H1 (cell line): ENCODE measurements at regions not wholly inside any gene's neighbourhood (a gene's known extent, or its start where the extent isn't known, plus 50 kb on each side); places are given as distances from the start of the nearest gene placed in this dataset.

Experiments
- CBX8 ChIP-seq: fragments of 300-800, 300-1000 bp; sonication (generic); IDR thresholded peaks from 2 replicates; pipeline ENCODE4 v1.7.1; 2016; ENCODE audit warnings: low read depth, low read length, borderline replicate concordance
- EP300 ChIP-seq, 2 experiments: IDR thresholded peaks; 1 replicate in 1 of 2; 2 replicates in 1 of 2; pipeline ENCODE4 v1.6.1; 2011 to 2012; ENCODE audit warnings: low read depth in 2 of 2, low read length in 2 of 2, mild to moderate bottlenecking in 2 of 2, borderline replicate concordance in 1 of 2, inconsistent platforms in 1 of 2, moderate library complexity in 1 of 2
- KDM1A ChIP-seq: fragments of 200-600, 300-600 bp; sonication (generic); IDR thresholded peaks from 2 replicates; pipeline ENCODE4 v1.7.1; 2016; ENCODE audit warnings: mild to moderate bottlenecking, low read length, borderline replicate concordance
- SIX5 ChIP-seq: IDR thresholded peaks from 2 replicates; pipeline ENCODE4 v1.6.1; 2011; ENCODE audit warnings: mild to moderate bottlenecking, low read depth, low read length
- SP4 ChIP-seq: IDR thresholded peaks from 2 replicates; pipeline ENCODE4 v1.6.1; 2012; ENCODE audit warnings: low read length, inconsistent platforms
- TF ChIP-seq, protein P1 (sequence below): fragments of 300-600 bp; sonication (generic); IDR thresholded peaks from 2 replicates; pipeline ENCODE4 v1.7.1; 2012; ENCODE audit warnings: low read length, moderate library complexity, mild to moderate bottlenecking, inconsistent platforms; ENCODE audit not compliant: insufficient replicate concordance

DNA sequence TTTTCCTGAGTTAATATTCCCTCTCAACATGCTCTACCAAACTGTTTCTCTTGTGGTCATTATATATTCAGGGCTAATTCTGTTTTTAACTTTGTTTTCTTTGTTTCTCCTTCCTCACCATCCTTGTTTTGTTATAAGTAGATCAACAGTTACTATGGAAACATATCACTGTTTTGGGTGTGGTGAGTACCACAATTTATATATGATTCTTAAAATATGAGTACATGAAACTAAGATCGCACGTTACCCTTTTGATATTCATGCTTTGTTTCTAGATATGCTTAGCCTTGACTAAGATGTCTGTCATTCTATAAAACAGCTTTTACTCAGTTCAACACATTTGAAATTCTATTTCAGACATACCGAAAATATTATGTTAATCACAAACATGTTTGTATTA, 232.3 kb upstream of the ITGA4 start (continued):
- TF ChIP-seq, protein P1, sequence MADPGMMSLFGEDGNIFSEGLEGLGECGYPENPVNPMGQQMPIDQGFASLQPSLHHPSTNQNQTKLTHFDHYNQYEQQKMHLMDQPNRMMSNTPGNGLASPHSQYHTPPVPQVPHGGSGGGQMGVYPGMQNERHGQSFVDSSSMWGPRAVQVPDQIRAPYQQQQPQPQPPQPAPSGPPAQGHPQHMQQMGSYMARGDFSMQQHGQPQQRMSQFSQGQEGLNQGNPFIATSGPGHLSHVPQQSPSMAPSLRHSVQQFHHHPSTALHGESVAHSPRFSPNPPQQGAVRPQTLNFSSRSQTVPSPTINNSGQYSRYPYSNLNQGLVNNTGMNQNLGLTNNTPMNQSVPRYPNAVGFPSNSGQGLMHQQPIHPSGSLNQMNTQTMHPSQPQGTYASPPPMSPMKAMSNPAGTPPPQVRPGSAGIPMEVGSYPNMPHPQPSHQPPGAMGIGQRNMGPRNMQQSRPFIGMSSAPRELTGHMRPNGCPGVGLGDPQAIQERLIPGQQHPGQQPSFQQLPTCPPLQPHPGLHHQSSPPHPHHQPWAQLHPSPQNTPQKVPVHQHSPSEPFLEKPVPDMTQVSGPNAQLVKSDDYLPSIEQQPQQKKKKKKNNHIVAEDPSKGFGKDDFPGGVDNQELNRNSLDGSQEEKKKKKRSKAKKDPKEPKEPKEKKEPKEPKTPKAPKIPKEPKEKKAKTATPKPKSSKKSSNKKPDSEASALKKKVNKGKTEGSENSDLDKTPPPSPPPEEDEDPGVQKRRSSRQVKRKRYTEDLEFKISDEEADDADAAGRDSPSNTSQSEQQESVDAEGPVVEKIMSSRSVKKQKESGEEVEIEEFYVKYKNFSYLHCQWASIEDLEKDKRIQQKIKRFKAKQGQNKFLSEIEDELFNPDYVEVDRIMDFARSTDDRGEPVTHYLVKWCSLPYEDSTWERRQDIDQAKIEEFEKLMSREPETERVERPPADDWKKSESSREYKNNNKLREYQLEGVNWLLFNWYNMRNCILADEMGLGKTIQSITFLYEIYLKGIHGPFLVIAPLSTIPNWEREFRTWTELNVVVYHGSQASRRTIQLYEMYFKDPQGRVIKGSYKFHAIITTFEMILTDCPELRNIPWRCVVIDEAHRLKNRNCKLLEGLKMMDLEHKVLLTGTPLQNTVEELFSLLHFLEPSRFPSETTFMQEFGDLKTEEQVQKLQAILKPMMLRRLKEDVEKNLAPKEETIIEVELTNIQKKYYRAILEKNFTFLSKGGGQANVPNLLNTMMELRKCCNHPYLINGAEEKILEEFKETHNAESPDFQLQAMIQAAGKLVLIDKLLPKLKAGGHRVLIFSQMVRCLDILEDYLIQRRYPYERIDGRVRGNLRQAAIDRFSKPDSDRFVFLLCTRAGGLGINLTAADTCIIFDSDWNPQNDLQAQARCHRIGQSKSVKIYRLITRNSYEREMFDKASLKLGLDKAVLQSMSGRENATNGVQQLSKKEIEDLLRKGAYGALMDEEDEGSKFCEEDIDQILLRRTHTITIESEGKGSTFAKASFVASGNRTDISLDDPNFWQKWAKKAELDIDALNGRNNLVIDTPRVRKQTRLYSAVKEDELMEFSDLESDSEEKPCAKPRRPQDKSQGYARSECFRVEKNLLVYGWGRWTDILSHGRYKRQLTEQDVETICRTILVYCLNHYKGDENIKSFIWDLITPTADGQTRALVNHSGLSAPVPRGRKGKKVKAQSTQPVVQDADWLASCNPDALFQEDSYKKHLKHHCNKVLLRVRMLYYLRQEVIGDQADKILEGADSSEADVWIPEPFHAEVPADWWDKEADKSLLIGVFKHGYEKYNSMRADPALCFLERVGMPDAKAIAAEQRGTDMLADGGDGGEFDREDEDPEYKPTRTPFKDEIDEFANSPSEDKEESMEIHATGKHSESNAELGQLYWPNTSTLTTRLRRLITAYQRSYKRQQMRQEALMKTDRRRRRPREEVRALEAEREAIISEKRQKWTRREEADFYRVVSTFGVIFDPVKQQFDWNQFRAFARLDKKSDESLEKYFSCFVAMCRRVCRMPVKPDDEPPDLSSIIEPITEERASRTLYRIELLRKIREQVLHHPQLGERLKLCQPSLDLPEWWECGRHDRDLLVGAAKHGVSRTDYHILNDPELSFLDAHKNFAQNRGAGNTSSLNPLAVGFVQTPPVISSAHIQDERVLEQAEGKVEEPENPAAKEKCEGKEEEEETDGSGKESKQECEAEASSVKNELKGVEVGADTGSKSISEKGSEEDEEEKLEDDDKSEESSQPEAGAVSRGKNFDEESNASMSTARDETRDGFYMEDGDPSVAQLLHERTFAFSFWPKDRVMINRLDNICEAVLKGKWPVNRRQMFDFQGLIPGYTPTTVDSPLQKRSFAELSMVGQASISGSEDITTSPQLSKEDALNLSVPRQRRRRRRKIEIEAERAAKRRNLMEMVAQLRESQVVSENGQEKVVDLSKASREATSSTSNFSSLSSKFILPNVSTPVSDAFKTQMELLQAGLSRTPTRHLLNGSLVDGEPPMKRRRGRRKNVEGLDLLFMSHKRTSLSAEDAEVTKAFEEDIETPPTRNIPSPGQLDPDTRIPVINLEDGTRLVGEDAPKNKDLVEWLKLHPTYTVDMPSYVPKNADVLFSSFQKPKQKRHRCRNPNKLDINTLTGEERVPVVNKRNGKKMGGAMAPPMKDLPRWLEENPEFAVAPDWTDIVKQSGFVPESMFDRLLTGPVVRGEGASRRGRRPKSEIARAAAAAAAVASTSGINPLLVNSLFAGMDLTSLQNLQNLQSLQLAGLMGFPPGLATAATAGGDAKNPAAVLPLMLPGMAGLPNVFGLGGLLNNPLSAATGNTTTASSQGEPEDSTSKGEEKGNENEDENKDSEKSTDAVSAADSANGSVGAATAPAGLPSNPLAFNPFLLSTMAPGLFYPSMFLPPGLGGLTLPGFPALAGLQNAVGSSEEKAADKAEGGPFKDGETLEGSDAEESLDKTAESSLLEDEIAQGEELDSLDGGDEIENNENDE = no peak
- TF ChIP-seq EP300 (IDR thresholded peaks at IDR 0.05; ENCODE audit: borderline replicate concordance in 1 of 2, low read depth in 2 of 2, low read length in 2 of 2) (no peak), SP4 (no peak), SIX5 (no peak), KDM1A (no peak), CBX8 (no peak)
